ENCODE measurements at regions not wholly inside any gene's neighbourhood (a gene's known extent, or its start where the extent isn't known, plus 50 kb on each side); places are given as distances from the start of the nearest gene placed in this dataset.

GRCh38 chr22:49677495-49677889 lies 150.2 kb downstream of the BRD1 start:
- TF ChIP-seq, protein P1, sequence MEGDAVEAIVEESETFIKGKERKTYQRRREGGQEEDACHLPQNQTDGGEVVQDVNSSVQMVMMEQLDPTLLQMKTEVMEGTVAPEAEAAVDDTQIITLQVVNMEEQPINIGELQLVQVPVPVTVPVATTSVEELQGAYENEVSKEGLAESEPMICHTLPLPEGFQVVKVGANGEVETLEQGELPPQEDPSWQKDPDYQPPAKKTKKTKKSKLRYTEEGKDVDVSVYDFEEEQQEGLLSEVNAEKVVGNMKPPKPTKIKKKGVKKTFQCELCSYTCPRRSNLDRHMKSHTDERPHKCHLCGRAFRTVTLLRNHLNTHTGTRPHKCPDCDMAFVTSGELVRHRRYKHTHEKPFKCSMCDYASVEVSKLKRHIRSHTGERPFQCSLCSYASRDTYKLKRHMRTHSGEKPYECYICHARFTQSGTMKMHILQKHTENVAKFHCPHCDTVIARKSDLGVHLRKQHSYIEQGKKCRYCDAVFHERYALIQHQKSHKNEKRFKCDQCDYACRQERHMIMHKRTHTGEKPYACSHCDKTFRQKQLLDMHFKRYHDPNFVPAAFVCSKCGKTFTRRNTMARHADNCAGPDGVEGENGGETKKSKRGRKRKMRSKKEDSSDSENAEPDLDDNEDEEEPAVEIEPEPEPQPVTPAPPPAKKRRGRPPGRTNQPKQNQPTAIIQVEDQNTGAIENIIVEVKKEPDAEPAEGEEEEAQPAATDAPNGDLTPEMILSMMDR (IDR thresholded peaks at IDR 0.05), result no peak
- no peak for TF ChIP-seq EZH2 (IDR thresholded peaks at IDR 0.05; ENCODE audit: borderline replicate concordance, insufficient read depth, low read depth, low read length, poor library complexity, severe bottlenecking)
